GM13977 (cell line): ENCODE measurements at regions not wholly inside any gene's neighbourhood (a gene's known extent, or its start where the extent isn't known, plus 50 kb on each side); places are given as distances from the start of the nearest gene placed in this dataset.

ENCODE experiments used
- DNase-seq: peaks from one replicate; pipeline ENCODE4 v3.0.0; 2012; ENCODE audit warnings: low spot score
- CTCF ChIP-seq: IDR thresholded peaks from 2 replicates; pipeline ENCODE4 v1.5.1; 2012; ENCODE audit warnings: mild to moderate bottlenecking, control low read depth; ENCODE audit not compliant: insufficient read depth; ENCODE audit errors: extremely low read depth, missing control alignments
- in situ Hi-C: fragments of 300-500 bp; cut with MboI; formaldehyde crosslinking; loops from one replicate; pipeline ENCODE4 v1.12.0; 2022; ENCODE audit warnings: low sequenced_read_pairs, low pct_unique_long_range_greater_than_20kb, mixed read lengths, inconsistent platforms; ENCODE audit not compliant: unreplicated experiment

GRCh38 chr2:216770050-216770449 lies 74.7 kb upstream of the IGFBP5 start:
- no peak for TF ChIP-seq CTCF
- no peak for DNase-seq
- in situ Hi-C loops: no loop called here

- DNase-seq: no peak
- TF ChIP-seq CTCF: no peak
- in situ Hi-C loops: no loop called here
Measured at GRCh38 chr2:216769626-216770025, 74.3 kb upstream of the IGFBP5 start.

GRCh38 chr2:216768908-216769411 lies 73.6 kb upstream of the IGFBP5 start:
- DNase-seq: no peak
- TF ChIP-seq CTCF: no peak
- in situ Hi-C loops: no loop called here

GRCh38 chr2:216765761-216766262 lies 70.5 kb upstream of the IGFBP5 start:
- TF ChIP-seq CTCF: no peak
- in situ Hi-C loops: no loop called here
- DNase-seq: no peak

- no peak for DNase-seq
- TF ChIP-seq CTCF: no peak
- in situ Hi-C loops: no loop called here
Measured at GRCh38 chr2:216763396-216763795, 68.0 kb upstream of the IGFBP5 start.

- no peak for TF ChIP-seq CTCF
- in situ Hi-C loops: no loop called here
- no peak for DNase-seq
Measured at GRCh38 chr2:216761809-216762208, 66.5 kb upstream of the IGFBP5 start.

- in situ Hi-C loops: no loop called here
- no peak for DNase-seq
- no peak for TF ChIP-seq CTCF
Measured at GRCh38 chr2:216761133-216761532, 65.8 kb upstream of the IGFBP5 start.
